C4-2B (cell line): ENCODE measurements at regions not wholly inside any gene's neighbourhood (a gene's known extent, or its start where the extent isn't known, plus 50 kb on each side); places are given as distances from the start of the nearest gene placed in this dataset.

Experiments used
- CTCF ChIP-seq: fragments of 450-650 bp; conservative IDR thresholded peaks from 2 replicates; pipeline ENCODE4 v1.5.1; 2017; ENCODE audit warnings: mild to moderate bottlenecking
- ZFX ChIP-seq: fragments of 450-650 bp; IDR thresholded peaks from 2 replicates; pipeline ENCODE4 v1.6.1; 2017

GRCh38 chr5:4845221-4845620, 294.9 kb upstream of the ADAMTS16 start:
- TF ChIP-seq CTCF (no peak), ZFX (no peak)
